GM04504 (cell line): ENCODE measurements at regions not wholly inside any gene's neighbourhood (a gene's known extent, or its start where the extent isn't known, plus 50 kb on each side); places are given as distances from the start of the nearest gene placed in this dataset.
"Not testable (repeated sequence)": the region's sequence is repeated elsewhere in the genome, so short reads cannot be mapped to it uniquely, and the experiment has no call there.

Experiments used
- DNase-seq: peaks from one replicate; pipeline ENCODE4 v3.0.0-alpha.2; 2012; ENCODE audit warnings: low read depth

GRCh38 chr18:67455890-67456501, 60.5 kb downstream of the DSEL start:
- no peak for DNase-seq

DNA sequence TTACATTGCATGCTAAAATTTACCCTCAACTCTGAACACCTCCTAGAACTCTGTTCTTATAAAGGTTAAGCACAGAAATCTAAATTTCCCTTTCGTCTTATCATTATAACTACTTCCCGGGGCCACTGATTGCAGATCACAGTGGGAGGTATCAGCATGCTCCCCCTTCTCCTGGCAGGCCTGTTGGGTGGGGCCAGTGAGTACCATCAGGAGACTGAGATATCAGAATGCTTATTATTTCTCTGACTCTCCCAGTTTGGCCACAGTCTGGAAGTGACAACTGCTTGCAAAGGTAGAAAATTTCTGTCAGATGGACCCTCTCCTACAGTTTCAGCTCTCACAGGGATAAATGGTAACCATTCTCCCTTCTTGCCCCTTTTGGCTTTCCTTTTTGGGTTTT, 62.6 kb downstream of the DSEL start:
- no peak for DNase-seq

- no peak for DNase-seq
These were observed 64.6 kb downstream of the DSEL start for GRCh38 chr18:67451960-67452359.

DNA sequence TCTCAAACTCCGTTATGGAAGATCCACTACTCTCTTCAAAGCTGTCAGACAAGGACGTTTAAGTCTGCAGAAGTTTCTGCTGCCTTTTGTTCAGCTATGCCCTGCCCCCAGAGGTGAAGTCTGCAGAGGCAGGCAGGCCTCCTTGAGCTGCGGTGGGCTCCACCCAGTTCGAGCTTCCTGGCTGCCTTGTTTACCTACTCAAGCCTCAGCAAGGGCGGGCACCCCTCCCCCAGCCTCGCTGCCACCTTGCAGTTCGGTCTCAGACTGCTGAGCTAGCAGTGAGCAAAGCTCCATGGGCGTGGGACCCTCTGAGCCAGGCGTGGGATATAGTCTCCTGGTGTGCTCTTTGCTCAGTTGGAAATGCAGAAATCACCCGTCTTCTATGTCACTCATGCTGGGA, 65.4 kb downstream of the DSEL start:
- not testable (repeated sequence) for DNase-seq

DNA sequence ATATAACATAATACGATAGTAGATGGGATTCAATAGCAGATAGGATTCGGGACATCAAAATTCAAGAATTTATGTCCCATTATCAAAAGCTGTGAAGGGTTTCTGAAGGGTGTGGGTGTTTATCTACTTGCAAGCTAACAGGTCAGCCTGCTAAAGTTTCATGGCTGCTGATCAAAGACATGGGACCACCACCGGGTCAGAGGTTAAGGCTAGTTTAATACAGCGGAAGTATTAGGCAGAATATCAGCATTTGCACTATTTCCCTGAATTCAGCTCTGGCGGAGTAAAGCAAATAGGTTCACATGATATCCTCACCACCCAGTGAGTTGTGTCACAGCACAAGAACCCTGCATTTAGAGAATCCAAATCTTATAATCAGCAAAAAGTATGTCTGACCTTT, 82.5 kb downstream of the DSEL start:
- DNase-seq, result no peak

DNA sequence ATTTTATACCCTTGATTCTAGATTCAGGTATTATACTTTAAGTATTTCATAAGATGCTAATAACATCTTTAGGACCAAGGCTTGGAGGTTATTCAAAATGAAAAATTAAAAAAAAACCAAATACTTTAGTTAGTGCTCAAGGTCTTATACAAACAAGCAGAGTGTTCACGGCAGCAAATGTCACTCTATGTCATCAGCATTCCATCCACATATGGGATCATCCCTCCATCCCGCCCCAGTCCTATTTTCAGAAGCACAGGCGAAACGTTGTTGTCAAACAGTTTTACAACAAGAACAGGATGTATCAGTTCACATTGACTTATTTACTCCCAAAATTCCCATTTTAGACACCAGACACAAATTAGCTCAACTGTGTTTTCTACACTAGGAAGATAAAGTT, 83.7 kb downstream of the DSEL start:
- no peak for DNase-seq

DNA sequence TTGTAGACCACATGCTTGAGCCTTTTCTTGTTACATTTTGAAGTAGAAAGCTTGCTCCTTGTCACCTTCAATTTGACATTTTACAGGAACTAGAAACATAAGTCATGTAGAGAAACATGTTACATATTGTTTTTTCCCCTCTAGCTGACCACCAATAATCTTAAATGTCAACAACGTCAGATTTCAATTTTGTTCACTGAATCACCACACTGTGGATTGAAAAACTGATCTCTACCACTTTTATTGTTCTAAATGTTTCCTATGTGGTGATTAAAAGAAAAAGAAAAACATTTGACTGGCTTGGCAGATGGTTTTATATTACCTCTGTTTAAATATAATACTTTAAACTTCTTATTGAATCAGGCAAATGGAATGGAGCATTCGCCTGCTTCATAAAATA, 87.7 kb downstream of the DSEL start:
- DNase-seq, result no peak

DNA sequence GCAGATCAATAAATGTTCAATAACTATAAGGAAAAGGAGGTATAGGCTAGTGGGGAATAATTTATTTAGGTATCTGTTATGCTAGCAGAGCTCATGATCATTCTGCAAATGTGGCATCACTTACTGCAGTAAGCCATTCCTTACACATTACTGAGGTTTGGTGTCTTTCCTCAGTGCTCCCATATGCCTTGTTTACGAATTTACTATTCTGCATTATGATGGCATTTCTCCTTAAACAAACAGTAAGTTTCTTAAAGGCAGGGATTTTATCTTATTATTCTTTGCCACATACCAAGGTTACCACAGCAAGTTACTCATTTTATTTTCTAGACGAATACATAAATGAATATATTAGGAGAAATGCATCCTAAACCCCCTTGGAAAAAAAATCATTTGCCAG, 88.4 kb downstream of the DSEL start:
- DNase-seq, result no peak

- no peak for DNase-seq
These were observed 90.0 kb downstream of the DSEL start for GRCh38 chr18:67426486-67426885.

- DNase-seq, result peak; percentile 80
These were observed 90.8 kb downstream of the DSEL start for GRCh38 chr18:67425672-67426071.

- DNase-seq, result no peak
These were observed 94.9 kb downstream of the DSEL start for GRCh38 chr18:67421651-67422050.

GRCh38 chr18:67417864-67418523, 98.5 kb downstream of the DSEL start:
- no peak for DNase-seq

- DNase-seq, result no peak
These were observed 105.4 kb downstream of the DSEL start for GRCh38 chr18:67411116-67411515.

- no peak for DNase-seq
These were observed 106.1 kb downstream of the DSEL start for GRCh38 chr18:67410075-67411070.

GRCh38 chr18:67408240-67408639, 108.3 kb downstream of the DSEL start:
- DNase-seq, result no peak

DNA sequence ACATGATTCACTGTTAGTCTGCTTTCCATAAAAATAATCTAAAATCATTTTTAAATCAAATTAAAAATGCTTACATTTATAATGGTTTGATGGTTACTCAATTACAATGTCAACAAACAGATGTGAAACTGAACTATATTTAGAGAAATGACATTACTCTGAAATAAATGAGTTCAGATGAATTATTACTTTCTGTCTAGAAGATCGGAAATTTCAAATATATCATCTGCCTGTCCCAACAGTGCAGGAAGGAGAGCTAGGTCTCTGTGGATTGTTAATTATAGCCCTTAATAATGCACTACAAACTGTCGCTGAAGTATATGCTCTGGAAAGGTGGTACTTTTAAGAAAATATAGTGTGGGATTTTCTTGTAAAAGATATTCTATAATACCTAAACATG, 109.8 kb downstream of the DSEL start:
- no peak for DNase-seq

DNA sequence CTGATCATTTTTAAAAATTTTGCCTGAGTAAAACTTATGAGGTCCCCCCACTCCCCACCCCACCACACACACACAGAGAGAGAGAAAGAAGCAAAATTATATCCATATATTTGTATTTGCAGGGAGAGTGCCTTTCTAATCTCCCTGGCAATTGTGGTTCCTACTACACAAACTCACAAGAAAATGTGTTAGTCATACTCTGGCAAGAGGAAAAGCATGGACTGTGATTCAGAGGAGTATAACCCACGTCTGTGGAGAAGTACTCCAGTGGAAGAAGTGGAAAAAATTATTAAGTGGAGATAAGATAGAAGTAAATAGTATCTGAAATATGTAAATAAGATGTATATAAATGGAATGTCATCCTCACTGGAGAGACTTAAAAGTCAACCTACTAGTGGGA, 114.0 kb downstream of the DSEL start:
- DNase-seq, result no peak

DNA sequence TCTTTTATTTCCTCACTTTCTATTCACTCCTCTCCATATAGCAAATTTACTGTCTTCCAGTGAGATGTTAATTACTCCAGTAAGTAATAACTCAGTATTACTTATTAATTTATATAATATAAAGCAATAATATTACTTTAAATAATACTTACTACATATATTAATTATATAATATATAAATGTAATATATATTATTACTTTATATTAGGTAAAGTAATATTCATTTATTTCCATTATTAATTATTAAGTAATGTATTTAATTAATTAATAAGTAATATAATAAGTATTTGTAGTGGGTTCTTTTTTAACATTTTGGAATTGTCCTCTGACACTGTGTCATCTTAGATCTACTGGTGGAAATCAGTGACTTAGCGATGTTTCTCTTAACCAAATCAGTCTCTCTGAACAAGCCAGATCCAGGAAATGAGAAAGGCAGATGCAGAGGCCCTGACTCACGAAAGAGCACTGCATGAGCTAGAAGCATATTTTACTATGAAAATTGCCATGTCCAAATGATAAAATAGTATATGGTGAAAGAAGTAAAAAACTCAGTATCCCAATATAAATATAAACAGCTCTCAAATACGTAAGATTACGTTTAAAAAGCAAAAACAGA, 115.9 kb downstream of the DSEL start:
- DNase-seq, result no peak

GRCh38 chr18:67386032-67386431, 130.5 kb downstream of the DSEL start:
- DNase-seq, result no peak

- no peak for DNase-seq
These were observed 131.1 kb downstream of the DSEL start for GRCh38 chr18:67385455-67385854.

- not testable (repeated sequence) for DNase-seq
These were observed 132.5 kb downstream of the DSEL start for GRCh38 chr18:67384057-67384456.

DNA sequence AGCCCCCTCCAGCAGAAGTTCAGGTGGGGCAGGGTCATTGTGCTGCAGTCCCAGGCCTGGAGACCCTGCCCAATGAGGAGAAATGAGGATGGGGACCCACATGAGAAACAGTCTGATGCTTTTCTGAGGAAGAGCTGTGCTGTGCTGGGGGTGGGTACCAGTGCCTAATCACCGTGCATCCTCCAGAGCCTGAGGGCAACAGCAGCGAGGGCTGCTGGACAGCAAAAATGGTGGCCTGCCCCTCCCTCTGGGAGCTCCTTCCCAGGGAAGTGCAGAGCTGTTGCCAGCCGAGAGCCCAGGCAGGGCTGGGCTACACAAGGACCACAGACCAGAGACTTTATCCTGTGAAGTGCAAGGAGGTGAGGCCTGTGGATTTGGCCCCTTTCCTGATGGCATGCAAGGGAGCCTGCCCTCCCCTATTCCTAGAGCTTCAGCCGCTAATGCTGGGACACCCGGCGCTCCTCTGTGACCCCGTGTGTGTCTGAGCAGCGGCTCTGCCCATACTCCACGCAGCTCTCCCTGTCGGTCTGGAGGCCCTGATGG, 134.8 kb downstream of the DSEL start:
- DNase-seq, result no peak
